LNCAP (cell line): ENCODE measurements at regions not wholly inside any gene's neighbourhood (a gene's known extent, or its start where the extent isn't known, plus 50 kb on each side); places are given as distances from the start of the nearest gene placed in this dataset.

Experiments
- TF ChIP-seq, protein P1 (sequence below): fragments of 450-650 bp; IDR thresholded peaks from 2 replicates; pipeline ENCODE4 v1.5.1; 2017; ENCODE audit warnings: mild to moderate bottlenecking

DNA sequence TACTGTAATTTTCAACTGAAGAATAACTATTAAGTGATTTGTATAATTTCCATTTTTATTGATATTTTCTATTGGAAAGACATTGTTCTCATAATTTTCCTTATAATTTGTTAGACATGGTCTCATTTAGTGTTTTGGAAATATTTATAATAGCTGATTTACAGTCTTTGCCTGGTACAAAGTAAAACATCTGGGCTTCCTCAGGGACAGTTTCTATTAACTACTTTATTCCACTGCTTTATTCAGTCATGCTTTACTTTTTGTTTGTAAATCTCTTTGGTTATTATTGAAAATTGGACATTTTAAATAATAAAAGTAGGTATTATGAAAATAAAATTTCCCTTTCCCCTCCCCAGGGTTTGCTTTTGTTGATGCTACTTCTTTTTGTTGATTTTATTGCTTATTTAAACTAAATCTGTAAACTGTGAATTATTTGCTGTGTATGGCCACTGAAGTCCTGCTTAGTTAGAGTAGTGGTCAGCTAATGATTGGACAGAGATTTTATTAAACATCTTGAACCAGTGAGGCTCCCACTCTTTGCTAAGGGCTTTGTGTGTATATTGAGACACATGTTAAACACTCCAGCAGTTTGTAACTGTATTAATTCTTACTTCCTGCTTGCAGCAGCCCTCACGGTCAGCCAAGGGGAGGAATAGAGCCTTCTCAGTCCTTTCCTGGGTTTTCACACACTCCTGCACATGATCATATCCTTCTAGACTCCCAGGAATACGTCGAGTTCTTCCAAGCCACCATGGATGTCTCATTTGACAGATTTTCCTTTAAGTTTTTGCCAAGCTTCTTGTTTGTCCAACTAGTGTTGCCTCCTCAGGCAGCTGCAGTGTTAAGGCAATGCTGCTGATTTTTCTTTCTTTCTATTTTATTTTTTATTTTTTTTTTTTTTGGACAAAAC, 994.6 kb upstream of the PRMT6 start:
- TF ChIP-seq, protein P1, sequence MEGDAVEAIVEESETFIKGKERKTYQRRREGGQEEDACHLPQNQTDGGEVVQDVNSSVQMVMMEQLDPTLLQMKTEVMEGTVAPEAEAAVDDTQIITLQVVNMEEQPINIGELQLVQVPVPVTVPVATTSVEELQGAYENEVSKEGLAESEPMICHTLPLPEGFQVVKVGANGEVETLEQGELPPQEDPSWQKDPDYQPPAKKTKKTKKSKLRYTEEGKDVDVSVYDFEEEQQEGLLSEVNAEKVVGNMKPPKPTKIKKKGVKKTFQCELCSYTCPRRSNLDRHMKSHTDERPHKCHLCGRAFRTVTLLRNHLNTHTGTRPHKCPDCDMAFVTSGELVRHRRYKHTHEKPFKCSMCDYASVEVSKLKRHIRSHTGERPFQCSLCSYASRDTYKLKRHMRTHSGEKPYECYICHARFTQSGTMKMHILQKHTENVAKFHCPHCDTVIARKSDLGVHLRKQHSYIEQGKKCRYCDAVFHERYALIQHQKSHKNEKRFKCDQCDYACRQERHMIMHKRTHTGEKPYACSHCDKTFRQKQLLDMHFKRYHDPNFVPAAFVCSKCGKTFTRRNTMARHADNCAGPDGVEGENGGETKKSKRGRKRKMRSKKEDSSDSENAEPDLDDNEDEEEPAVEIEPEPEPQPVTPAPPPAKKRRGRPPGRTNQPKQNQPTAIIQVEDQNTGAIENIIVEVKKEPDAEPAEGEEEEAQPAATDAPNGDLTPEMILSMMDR, result no peak

DNA sequence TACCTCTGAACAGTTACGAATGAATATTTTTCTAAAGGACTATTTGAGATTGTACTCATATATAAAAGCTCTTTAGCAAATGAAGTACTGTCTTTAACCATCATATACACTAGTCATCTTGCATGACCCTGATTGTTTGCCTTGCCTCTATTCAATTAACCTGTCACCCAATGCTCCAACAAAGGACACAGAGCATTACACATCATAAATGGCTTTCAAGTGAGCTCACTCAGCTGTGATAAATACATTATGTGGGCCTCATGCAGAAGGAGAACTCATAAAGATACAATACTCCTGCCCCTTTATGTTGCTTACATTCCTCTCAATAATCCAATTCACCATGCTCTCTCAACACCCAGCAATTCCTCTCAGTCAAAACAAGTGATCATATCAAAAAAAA, 993.0 kb upstream of the PRMT6 start:
- TF ChIP-seq, protein P1, result no peak

DNA sequence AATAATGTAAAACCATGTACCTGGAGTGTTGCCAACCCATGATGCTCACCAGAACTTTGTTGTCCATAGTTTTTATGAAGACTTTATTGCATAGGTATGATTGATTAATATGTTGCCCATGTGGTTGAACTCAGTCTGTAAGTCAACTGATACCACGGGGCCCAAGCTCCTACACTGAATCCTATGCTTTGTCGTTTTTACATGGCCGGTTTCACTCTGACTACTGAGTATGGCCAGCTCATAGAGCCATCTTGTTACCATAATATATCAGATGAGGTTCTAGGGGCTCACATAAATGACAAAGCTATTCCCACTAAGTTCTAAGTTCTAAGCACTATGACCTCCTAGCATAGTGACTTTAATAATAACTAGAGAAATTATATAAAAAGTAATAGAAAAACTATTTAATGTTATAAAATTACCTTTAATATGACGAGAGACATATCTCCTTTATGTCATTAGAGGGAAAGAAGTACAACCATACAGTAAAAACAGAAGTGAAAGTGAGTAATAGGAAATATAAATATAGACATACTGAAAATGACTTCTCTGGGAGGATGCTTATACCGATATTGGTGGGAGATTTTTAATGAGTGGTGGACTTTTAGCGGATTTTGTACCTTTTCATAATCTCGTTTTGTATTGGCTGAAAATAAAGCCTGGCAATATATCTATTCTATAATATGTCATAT, 983.4 kb upstream of the PRMT6 start:
- TF ChIP-seq, protein P1, result no peak

DNA sequence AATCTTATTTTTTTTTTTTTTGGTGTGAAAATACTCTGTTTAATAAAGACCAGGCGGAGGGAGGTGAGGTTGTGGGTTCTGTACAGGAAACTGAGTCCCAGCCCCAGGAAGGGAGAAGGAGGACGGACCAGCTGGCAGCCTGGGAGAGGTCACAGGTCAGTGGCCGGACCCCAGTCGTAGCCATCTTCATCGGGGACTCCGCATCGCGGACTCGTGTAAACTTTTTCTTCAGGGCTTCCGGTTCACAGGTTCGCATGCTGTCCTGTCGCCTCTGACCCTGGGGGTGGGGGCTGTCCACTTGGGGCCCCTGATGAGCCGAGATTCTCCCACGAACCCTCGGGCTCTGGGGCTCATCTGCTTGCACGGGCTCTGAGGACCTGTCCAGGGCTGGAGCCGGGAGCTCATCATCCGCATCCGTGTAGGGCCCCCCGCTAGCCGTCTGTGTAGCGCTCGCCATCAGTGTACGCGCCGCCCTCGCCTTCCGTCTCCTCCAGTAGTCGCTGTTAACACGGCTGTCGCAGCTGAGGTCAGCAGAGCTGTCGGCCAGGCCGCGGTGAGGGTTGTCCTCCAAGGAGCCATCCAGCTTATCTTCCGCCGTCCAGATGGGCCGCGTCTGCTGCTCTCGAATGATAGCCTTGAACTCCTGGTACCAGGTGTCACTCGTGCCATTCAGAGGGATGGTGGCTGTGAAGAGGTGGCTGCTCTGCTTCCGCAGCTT, 975.7 kb upstream of the PRMT6 start:
- TF ChIP-seq, protein P1, result no peak

DNA sequence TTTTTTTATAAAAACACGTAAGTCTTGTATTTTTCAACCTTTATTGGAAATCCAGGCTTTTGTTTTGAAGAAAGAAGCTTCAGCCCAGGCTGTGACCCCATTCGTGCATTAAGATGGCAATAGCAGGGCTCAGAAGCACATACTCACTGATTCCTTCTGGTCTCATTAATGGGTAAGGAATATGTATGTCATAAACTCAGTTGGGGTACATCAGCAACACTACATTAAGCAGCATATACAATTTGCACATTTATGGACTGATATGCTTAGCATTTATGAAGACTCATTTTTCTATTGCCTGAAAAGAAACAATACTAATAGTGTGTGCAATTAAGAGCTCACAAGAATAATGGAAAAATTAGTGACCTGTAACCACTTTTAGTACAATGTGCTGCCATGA, 945.4 kb upstream of the PRMT6 start:
- TF ChIP-seq, protein P1, result no peak

DNA sequence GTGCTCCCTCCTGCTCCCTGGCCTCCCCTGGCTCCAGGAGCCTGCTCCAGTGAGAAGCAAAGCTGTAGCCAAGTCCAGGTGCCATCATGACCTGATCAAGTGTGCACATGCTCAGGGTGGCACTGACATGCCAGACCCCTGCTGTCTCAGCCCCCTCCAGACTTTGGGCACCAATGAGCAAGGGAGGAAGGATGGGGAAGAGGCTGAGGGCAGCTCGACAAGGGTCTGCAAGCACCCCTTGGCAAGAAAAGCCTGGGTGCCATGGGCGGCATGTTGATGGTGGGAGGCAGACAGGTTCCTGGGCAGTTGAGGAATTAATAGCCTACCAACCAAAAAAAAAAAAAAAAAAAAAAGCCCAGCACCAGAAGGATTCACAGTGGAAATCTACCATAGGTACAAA, 942.6 kb upstream of the PRMT6 start:
- TF ChIP-seq, protein P1, result no peak

DNA sequence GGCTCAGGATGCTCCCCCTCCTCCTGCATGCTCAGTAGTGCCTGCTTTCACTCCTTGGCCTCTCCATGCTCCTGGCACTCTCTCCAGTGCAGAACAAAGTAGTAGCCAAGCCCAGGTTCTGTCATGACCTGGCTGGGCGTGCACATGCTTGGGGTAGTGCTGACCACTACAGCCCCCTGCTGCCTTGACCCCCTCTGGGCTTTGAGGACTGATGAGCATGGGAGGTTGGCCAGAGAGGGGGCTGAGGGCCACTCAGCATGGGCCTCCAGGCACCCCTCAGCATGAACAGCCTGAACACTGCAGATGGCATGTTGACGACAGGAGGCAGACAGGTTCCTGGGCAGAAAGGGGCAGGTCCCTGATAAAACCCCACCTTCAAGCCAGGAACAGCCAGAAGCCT, 935.7 kb upstream of the PRMT6 start:
- TF ChIP-seq, protein P1, result no peak
